ENCODE measurements at regions not wholly inside any gene's neighbourhood (a gene's known extent, or its start where the extent isn't known, plus 50 kb on each side); places are given as distances from the start of the nearest gene placed in this dataset.

- Histone ChIP-seq H3K36me3 (no peaks in the 10 kb centered on the region), H3K4me3 (no peak overlapping the region), H3K4me1 (no peaks in the 10 kb centered on the region), H3K27ac (no peak overlapping the region), H3K9me3 (peaks cover 0 to 6% (median 0%) of the 10 kb centered on the region in 12 donors), H3K27me3 (no peaks in the 10 kb centered on the region)
- WGBS, 4 donors = 70 to 77% (median 70%) methylated on average over 2 of the region's 2 CpGs
- intact Hi-C loops (cut with DNase I) = no loop called here
- ATAC-seq (no peak), DNase-seq (no peak)
- TF ChIP-seq POLR2A (IDR thresholded peaks at IDR 0.05) (no peak), CTCF (IDR thresholded peaks at IDR 0.05) (no peak)
These were observed 460.0 kb downstream of the FUT8 start for GRCh38 chr14:65872536-65872935.

- no peak for DNase-seq
- TF ChIP-seq CTCF (IDR thresholded peaks at IDR 0.05) = no peak
- H3K36me3 ChIP-seq = no peaks in the 10 kb centered on the region
- no peaks in the 10 kb centered on the region for H3K27me3 ChIP-seq
- peaks cover 0 to 10% (median 0%) of the 10 kb centered on the region in 12 donors for H3K9me3 ChIP-seq
- no peak for ATAC-seq
- WGBS, 4 donors = 86 to 92% (median 88%) methylated on average over 7 of the region's 7 CpGs
- no peak overlapping the region for H3K27ac ChIP-seq
- no peaks in the 10 kb centered on the region for H3K4me1 ChIP-seq
- no peak overlapping the region for H3K4me3 ChIP-seq
- intact Hi-C loops (cut with DNase I) = no loop called here
These were observed 464.6 kb downstream of the FUT8 start for GRCh38 chr14:65877166-65877565.

GRCh38 chr14:65877624-65878023 is 465.1 kb downstream of the FUT8 start:
- H3K4me3 ChIP-seq = no peak overlapping the region
- WGBS, 4 donors = 65 to 68% (median 67%) methylated on average over 4 of the region's 4 CpGs
- peaks cover 0 to 12% (median 0%) of the 10 kb centered on the region in 12 donors for H3K9me3 ChIP-seq
- intact Hi-C loops (cut with DNase I) = no loop called here
- no peak for ATAC-seq
- no peak for DNase-seq
- no peaks in the 10 kb centered on the region for H3K27me3 ChIP-seq
- H3K27ac ChIP-seq = no peak overlapping the region
- no peaks in the 10 kb centered on the region for H3K36me3 ChIP-seq
- no peak for TF ChIP-seq POLR2A (IDR thresholded peaks at IDR 0.05)
- TF ChIP-seq CTCF (IDR thresholded peaks at IDR 0.05) = no peak
- H3K4me1 ChIP-seq = no peaks in the 10 kb centered on the region

GRCh38 chr14:65878586-65878985 is 466.1 kb downstream of the FUT8 start:
- Histone ChIP-seq H3K36me3 (no peaks in the 10 kb centered on the region), H3K27me3 (no peaks in the 10 kb centered on the region), H3K4me3 (no peak overlapping the region), H3K4me1 (no peaks in the 10 kb centered on the region), H3K27ac (no peak overlapping the region), H3K9me3 (peaks cover 0 to 17% (median 0%) of the 10 kb centered on the region in 12 donors)
- ATAC-seq = no peak
- TF ChIP-seq POLR2A (IDR thresholded peaks at IDR 0.05) = no peak
- TF ChIP-seq CTCF (IDR thresholded peaks at IDR 0.05) = no peak
- no peak for DNase-seq
- intact Hi-C loops (cut with DNase I) = no loop called here
- 76 to 82% (median 77%) methylated on average over 4 of the region's 4 CpGs for WGBS, 4 donors
